GM04504 (cell line): ENCODE measurements at regions not wholly inside any gene's neighbourhood (a gene's known extent, or its start where the extent isn't known, plus 50 kb on each side); places are given as distances from the start of the nearest gene placed in this dataset.
A peak's percentile ranks its signal among the peaks of the same experiment; 100 is the strongest.

Experiments
- DNase-seq: peaks from one replicate; pipeline ENCODE4 v3.0.0-alpha.2; 2012; ENCODE audit warnings: low read depth

DNA sequence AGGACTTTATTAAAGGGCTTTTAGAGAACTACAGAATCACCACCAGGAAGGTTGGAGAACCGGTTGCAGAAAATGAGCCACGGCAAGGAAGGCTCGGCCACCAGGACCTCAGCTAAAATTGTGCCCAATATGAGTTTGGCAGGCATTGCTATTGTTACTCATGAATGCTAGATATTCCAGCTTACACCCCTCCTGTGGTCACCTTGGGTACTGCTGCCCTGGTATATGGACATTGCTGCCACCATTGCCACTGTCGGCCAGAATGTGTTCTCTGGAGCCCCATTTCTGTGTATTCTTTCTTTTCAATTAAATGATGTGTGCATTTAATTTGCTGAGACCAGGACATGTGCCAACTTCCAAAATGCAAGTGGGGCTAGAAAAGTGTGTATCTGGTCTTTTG is 626.7 kb upstream of the BOD1L1 start:
- peak; percentile 21 for DNase-seq

DNA sequence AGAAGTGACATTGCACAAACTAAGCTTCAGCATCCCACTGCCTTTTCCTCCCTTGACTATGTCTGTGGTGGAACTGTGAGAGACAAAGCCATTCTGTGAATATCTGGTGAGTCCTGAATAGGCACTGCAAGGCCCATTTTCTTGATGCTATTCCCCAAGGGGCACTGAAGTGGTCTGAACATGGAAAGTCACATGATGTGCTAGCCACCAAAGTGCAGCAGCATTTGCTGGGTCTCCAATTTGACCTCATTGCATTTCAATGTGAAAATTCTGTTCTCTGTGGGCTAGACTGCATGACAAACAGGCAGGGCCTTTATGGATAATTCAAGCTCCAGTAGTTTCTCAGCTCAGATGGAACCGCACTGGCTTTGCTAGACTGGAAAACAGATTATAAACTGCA is 627.4 kb upstream of the BOD1L1 start:
- DNase-seq: no peak

DNA sequence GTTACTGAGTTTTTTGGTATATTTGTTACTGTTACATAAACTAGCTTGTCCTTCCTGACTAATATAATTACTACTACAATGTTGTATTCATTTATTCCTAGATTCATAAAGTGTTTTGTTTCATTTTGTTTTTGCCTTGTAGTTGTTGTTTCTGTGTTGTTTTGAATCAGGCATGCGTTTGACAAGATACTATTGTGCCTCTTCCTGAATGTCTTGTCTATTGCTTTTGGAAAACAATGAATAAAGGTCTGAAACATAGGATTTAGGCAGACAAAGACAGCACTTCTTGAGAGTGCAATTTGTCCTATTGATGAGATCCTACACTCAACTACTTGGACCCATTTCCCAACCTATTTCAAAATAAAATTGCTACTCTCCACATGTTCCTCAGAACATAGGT is 630.4 kb upstream of the BOD1L1 start:
- DNase-seq: no peak

DNA sequence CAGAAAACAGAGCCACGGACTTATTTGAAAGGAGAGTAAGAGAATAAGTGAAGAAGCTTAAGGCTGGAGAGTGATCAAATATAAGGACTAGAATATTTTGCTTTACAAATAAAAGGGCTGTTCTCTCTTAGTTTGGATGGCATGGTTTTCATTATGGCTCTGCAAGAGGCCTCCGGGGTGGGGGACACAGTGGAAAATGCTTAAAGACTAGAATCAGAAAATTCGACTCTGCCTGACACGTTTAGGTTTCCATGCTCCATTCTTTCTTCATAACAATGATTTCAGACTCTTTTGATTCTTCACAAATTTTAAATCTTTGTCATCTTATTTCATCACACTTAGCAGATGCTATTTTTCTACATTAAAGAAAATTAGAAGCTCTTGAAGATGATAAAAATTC is 632.4 kb upstream of the BOD1L1 start:
- DNase-seq: no peak

DNA sequence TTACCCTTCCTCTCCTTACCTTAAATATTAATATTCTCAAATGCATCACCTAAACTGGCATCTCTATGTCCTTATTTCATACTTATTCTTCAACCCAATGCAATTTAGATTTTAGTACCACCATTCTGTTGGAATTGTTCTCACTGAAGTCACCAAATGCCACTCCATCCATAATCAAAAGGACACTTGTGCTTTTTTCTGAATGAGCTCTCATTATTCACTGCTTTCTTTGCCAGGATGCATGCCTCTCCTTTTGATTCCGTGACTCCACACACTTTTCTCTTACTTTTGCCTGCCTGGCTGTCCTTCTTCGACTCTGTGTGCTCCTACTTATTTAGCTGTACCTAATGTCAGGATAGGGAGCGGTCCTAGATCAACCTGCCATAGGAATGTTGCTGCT is 633.1 kb upstream of the BOD1L1 start:
- DNase-seq: no peak

DNA sequence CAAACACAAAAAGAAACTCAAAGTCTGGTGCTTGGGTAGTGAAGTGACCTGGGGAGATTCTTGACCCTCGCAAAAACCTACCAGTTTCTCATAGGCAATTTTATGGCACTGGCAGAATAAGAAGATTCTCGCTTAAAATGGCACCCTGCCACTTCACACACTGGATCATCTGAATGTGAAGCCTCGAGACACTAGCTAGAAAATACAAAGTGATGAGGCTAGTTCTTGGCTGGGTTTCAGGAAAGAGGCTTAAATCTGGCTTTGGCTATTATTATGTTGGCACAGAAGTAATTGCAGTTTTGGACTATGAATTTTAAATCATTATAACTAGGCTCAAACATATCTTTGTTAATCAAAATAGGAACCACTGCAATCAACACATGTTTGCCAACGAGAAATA is 634.7 kb upstream of the BOD1L1 start:
- no peak for DNase-seq

DNA sequence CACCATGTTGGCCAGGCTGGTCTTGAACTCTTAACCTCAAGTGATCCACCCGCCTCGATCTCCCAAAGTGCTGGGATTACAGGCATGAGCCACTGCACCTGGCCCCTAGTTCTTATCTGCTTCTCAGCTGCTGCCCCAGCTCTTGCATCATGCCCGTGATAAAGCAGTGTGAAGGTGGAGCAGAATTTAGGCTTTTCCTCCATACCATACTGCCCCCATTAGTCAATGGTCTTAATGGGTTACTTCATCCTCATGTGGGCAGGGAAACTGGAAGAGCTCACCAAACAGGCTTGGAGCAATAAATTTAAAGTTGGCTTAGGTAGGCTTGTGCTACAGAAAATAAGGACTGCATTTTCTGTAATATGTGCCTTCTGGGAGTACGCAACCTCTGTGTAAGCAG is 636.9 kb upstream of the BOD1L1 start:
- DNase-seq: no peak

DNA sequence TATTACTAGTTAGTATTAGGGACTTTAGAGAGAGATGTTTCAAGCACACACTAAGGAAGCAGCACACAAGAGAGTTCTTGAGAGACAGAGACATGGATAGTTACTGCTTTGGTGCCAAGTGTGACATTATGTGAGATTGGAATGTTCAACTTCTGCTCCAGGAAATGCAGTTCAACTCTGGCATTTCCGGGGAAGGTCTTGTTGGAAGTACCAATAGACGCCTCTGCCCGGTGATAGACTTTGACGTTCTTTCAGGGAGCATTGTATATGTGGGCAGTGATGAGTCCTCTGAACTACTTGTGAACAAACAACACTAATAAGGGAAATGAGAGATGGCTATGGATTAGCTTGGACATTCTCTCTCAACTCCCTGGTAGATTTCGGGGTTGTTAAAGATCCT is 638.1 kb upstream of the BOD1L1 start:
- no peak for DNase-seq

DNA sequence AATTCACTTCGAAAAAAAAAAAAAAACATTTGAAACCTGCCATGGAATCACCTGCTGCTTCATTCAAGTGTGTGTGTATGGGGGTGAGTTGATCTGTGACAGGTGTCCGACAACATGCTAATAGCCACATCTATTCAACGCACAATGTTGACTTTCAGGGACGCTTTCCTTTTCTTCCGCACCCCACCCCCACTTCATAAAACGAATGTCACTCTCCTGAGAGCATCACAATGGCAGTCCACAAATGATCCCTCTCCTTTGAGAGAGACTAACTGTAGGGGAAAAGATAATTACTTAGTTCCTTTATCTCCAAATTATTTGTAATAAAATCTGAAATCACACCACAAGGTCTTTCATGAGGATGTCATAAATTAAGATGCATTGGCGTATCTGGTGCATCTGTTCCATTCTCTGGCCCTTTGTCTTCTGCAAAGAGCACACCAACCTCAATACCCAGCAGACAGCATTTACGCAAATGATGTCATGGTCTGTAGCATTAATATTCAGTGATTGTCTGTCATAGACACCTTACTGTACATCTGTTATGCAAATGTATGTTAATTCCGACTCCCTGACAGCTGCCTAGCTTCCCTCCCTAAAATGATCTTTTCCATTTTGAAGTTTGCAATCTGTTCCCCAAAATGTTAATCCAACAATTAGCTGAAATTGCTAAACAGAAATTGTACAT is 640.0 kb upstream of the BOD1L1 start:
- no peak for DNase-seq

DNA sequence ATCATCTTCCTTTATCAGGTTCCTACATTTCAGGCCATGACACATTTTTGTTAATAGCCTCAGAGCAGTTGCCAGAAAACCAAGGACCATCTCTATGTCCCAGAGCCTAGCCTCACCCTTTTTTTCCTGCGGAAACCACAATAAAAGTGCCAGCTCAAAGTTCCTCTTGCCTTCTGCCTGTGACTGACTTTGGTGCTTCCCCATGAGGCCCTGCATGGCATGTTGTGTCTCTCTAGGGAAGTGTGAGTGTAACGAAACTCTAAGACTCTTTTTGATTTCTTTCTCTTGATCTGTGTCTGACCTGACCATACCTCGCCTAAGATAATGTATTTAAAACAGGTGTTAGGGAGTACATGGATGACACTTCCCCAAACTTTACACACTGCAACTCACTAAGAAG is 642.3 kb upstream of the BOD1L1 start:
- no peak for DNase-seq

DNA sequence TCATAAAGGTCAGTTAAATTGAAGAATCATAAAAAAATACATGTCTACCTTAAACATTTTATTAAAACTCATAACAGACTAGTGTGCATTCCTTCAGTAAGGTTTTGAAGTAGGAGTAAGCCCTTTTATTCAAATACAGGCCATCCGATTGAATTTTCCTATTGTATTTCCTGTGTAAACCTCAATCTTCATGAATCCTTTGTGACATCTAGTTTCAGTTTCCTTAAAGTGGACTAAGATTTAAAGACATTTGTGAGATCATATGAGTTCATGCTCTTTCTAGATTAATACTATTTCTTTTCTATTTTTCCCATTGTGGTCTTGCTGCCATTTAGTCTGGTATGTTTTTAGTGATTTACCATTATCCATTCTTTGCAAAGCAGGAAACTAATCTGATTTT is 644.7 kb upstream of the BOD1L1 start:
- no peak for DNase-seq

DNA sequence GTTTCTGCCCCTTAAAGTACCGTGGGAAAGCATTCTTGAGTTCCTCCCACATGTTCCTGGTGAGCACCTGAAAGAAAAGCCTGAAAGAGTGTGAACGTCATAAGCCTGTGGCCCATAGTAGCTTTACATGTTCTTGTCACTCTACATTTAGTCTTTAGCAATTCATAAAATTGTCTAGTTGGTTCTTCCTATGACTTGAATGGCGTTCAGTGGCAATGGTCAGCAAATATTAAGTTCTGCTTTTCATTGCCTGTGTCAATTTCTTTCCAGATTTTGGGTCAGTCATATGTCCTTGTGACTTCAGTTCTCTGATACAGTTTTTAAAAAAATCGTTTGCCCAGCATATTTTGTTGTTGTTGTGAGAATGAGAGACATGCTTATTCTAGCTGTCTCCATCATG is 650.0 kb upstream of the BOD1L1 start:
- DNase-seq: no peak

DNA sequence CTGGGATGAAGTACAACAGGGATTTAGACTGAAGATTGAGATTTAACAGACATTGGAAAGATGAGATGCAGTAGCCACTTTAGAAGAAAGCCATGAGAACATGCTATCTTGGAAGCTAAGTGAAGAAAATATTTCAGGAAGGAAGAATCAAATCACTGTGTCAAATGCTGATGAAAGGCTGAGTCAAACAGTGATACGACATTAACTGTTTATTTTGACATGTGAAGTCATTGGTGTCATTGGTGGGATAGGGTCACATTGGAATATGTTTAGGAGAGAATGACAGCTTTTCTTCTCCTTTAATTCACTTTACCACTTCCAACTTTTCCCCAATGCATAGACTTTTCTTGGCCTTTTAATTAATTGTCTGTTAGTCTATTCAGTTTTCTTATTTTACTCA is 653.0 kb upstream of the BOD1L1 start:
- no peak for DNase-seq

DNA sequence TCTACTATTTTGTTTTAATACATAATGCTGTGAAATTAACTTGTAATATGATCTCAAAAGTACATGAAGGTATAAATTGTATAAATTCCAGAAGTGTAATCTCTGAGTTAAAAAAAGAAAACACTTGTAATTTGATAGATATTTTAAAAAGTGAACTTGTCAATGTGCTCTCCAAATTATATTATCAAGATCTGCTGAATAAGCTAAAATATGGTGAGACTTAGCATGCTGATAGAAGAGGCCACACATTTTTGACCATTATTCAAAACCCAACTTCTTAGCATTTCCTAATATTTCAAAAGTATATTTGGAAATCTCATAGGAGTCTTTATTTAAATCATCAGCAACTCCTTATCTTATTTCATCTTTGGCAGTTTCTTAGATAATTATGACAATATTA is 657.1 kb upstream of the BOD1L1 start:
- no peak for DNase-seq

DNA sequence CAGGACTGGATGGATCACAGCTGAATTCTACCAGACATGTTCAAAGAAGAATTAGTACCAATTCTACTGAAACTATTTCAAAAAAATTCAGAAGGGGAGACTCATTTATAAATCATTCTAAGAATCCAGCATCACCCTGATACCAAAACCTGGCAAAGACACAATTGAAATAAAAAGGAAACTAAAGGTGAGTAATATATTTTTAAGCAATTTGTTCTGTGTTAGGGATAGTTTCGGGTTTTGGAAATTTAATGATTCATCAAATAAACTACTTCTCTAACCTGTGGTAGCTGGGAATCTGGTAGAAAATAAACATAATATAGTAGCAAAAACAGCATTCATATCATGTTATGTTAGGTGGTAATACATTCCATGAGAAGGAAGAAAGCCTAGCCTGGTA is 662.2 kb upstream of the BOD1L1 start:
- no peak for DNase-seq

DNA sequence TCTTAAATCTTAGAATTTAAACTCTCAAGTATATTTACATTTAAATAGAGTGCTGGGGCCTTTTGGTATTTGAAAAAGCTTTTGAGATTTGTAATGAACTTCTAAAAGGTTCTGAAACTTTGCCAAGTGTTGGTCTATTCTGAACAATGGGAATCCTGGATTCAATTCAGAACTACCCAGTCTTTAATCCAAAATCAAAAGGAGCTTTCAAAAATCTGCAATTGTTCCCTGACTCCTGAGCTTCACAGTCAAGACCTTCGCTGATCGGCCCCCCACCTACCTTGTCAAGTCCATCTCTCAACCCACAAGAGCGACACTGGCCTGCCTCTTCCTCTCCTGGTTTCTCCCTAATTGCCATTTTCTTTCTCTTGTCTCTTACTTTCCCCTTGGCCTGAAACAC is 666.1 kb upstream of the BOD1L1 start:
- no peak for DNase-seq

DNA sequence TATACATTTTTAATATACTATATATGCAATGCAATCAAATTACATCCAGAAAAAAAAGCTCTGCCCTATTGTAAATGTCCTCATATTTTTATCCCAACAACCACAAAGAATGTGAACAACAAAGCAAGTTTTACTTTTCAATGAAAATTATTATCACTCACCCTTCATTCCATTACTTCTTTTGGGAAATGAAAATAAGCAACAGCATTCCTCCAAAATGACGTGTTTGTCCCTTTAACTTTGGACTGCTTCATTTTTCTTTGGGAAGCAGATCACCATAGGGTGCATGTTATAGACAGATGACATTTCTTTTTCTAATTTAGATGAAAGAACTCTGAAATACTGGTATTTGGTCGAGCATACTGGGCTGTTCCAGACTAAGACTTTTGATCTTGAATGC is 667.1 kb upstream of the BOD1L1 start:
- DNase-seq: no peak

DNA sequence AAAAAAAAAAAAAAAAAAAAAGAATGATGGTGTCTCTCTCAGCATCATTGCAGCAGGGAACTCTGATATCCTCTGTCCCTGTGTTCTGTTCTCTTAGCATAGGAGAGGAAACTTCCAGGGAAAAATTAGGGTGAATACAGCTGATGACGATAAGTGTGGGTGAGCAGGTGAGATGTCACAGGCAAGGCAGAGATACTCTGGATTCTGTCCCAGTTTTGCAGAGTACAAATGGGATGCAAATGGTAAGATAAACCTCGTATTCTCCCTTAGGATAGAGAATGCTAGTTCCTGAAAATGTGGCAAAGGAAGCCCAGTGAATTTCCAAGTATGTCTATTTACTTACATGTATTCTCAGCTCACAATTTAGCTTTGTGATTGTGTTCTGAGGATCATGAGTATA is 671.6 kb upstream of the BOD1L1 start:
- DNase-seq: no peak

DNA sequence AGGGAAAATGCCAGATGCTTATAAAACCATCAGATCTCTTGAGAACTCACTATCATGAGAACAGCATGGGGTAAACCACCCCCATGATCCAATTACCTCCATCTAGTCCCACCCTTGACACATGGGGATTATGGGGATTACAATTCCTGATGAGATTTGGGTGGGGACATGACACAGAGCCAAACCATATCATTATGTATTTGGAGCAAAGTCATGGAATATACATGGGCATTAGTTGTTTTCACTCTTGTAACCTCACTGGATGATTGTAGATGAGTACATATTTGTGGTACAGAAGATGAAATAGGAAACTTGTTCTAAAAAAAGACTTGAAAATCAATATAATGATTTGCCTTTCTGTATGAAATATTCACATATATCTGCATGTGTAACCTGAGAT is 674.5 kb upstream of the BOD1L1 start:
- DNase-seq: no peak

DNA sequence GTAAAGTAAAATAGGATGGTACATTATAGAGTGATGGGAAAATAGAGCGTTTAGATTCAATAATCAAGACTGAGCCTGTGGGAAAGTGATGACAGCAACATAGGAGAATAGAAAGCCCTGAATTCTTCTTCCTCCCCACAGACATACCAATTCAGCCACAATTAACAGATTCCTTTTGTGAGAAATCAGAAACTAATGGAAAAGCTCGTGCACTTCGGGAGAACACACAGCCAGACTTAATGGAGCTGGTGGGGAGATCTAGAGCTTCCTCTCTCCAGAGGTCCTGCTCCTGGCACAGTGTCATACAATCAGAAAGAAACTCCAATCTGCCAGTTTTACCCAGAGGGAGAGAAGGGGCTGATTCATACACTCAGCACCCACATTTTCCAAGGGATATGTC is 676.3 kb upstream of the BOD1L1 start:
- DNase-seq: no peak

DNA sequence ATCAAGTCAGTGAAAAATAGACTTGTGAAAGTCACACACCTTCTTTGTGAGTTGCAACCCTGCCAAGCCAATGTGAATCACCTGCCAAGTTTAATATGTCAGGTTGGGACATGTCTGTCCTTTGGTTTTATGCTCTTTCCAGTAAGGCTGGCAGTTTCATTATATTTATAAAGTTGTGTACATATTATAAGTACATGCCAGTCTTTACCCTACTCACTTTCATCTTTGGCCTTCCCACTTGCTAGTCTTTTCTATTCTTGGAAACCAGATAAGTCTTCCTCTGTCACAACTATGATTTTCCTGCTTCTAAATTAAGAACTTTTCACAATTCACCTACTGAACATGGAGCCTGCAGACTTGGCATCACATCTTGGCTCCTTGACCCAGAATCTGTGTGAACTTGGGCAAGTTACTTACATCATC is 680.7 kb upstream of the BOD1L1 start:
- DNase-seq: no peak

DNA sequence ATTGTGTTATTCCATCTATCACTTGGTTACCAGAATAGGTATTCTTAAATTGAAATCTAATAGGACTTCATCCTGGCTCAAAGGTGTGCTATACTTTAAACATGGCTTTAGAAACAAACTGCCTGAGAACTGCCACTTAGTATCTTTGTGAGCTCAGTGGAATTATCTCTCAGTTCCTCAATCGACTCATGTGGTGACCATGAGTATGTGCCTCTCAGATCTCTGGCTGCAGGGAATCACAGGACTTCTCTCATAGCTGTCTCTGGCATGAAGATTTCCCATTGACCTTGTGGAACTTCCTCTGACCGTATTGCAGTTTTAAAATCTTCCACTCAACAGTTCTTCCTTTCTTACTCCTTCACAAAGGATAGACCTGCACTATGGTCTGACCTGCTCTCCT is 681.9 kb upstream of the BOD1L1 start:
- no peak for DNase-seq

DNA sequence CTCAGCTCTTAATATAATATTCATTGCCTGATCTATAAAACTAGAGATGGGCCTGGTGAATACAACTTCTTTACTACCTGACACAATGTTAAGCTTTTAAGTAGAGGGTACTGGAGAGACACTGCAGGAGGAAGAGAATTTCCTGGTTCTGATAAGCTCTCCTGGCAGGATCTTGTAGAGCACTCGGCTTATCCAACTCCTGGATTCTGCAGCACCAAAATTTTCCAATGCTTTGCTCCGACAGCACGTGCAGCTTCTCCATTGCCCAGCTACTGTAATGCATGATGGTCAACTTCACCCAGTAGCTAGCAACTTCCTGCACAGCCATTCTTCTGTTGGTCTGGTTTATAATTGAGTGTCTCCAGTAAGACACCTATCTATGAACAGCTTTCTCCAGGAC is 686.2 kb upstream of the BOD1L1 start:
- no peak for DNase-seq

DNA sequence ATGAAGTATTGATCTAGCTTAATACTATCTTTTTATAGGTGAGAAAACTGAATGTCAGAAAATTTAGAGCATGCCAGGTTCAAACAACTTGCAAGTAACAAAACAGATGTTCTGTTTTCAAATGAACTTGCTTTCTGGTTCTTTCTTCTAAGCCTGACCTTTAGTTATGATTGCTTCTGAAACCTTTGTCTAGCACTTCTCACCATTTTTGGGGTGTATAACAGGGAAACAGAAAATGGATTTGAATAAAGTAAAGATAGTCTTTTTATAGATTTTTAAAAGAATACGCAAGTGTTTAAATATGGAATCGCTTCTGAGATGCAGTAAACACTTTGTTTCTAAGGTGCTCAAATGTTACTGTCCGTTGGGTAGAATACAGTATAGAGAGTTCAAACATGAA is 687.2 kb upstream of the CPEB2 start:
- no peak for DNase-seq

DNA sequence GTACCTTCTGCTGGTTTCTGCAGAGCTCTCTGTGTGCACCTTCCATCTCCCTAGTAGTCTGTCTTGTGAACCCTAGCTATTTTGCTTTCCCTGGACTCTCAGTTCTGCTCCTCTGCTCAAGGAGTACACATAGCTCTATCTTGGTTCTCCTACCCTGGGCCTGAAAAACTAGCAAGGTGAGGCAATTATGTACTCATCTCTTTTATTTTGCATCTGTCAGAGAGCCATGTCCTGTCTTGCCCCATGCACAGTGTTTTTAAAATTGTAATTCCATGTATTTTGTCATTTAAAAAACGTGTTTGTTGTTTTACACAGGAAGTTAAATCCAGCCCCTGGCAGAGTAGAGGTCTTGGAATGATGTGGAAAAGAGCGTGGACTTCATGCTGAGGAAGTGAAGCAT is 684.9 kb upstream of the CPEB2 start:
- DNase-seq: no peak
